SH-SY5Y (cell line): ENCODE measurements at regions not wholly inside any gene's neighbourhood (a gene's known extent, or its start where the extent isn't known, plus 50 kb on each side); places are given as distances from the start of the nearest gene placed in this dataset.

ENCODE experiments used
- GATA2 ChIP-seq: IDR thresholded peaks from 2 replicates; pipeline ENCODE4 v1.6.1; 2011; ENCODE audit warnings: mild to moderate bottlenecking, low read depth, low read length
- GATA3 ChIP-seq: IDR thresholded peaks from 2 replicates; pipeline ENCODE4 v1.6.1; 2011; ENCODE audit warnings: low read depth, mild to moderate bottlenecking, low read length, moderate library complexity

- TF ChIP-seq GATA3 (no peak), GATA2 (no peak)
These were observed 193.2 kb upstream of the PLET1 start for GRCh38 chr11:112453601-112454577.

- no peak for TF ChIP-seq GATA3
- no peak for TF ChIP-seq GATA2
These were observed 194.2 kb upstream of the PLET1 start for GRCh38 chr11:112454841-112455240.

- TF ChIP-seq GATA3 (no peak), GATA2 (no peak)
These were observed 195.1 kb upstream of the PLET1 start for GRCh38 chr11:112455791-112456190.

GRCh38 chr11:112457532-112457931 lies 196.9 kb upstream of the PLET1 start:
- TF ChIP-seq GATA2 (no peak), GATA3 (no peak)

- no peak for TF ChIP-seq GATA3
- TF ChIP-seq GATA2 = no peak
These were observed 198.3 kb upstream of the PLET1 start for GRCh38 chr11:112459001-112459400.

GRCh38 chr11:112460141-112460540 lies 199.5 kb upstream of the PLET1 start:
- TF ChIP-seq GATA2 = no peak

- TF ChIP-seq GATA3 (no peak), GATA2 (no peak)
These were observed 204.3 kb upstream of the PLET1 start for GRCh38 chr11:112464949-112465348.

- TF ChIP-seq GATA3 = no peak
These were observed 204.9 kb upstream of the PLET1 start for GRCh38 chr11:112465433-112466024.

- TF ChIP-seq GATA3 (no peak), GATA2 (no peak)
These were observed 207.1 kb upstream of the PLET1 start for GRCh38 chr11:112467721-112468120.

GRCh38 chr11:112469376-112469775 lies 208.7 kb upstream of the PLET1 start:
- no peak for TF ChIP-seq GATA3
- TF ChIP-seq GATA2 = no peak

- no peak for TF ChIP-seq GATA3
- TF ChIP-seq GATA2 = no peak
These were observed 209.7 kb upstream of the PLET1 start for GRCh38 chr11:112470355-112470754.

- TF ChIP-seq GATA2 (no peak), GATA3 (no peak)
These were observed 211.1 kb upstream of the PLET1 start for GRCh38 chr11:112471731-112472130.

GRCh38 chr11:112477152-112477551 lies 216.5 kb upstream of the PLET1 start:
- TF ChIP-seq GATA2 (no peak), GATA3 (no peak)

GRCh38 chr11:112477581-112478317 lies 217.1 kb upstream of the PLET1 start:
- TF ChIP-seq GATA2 = peak; percentile 78
- TF ChIP-seq GATA3 = peak; percentile 18; the same call in 1 of the 2 replicates
